22Rv1 (cell line): ENCODE measurements at regions not wholly inside any gene's neighbourhood (a gene's known extent, or its start where the extent isn't known, plus 50 kb on each side); places are given as distances from the start of the nearest gene placed in this dataset.

Source experiments
- H3K27ac ChIP-seq: fragments of 450-650 bp; 2 replicates; pipeline ENCODE4 v1.5.1; 2017
- ZFX ChIP-seq: fragments of 450-650 bp; IDR thresholded peaks from 2 replicates; pipeline ENCODE4 v1.6.1; 2017; ENCODE audit warnings: antibody characterized with exemption, borderline replicate concordance
- TF ChIP-seq, protein P1 (sequence below): fragments of 450-650 bp; IDR thresholded peaks from 2 replicates; pipeline ENCODE4 v1.5.1; 2017; ENCODE audit warnings: mild to moderate bottlenecking

DNA sequence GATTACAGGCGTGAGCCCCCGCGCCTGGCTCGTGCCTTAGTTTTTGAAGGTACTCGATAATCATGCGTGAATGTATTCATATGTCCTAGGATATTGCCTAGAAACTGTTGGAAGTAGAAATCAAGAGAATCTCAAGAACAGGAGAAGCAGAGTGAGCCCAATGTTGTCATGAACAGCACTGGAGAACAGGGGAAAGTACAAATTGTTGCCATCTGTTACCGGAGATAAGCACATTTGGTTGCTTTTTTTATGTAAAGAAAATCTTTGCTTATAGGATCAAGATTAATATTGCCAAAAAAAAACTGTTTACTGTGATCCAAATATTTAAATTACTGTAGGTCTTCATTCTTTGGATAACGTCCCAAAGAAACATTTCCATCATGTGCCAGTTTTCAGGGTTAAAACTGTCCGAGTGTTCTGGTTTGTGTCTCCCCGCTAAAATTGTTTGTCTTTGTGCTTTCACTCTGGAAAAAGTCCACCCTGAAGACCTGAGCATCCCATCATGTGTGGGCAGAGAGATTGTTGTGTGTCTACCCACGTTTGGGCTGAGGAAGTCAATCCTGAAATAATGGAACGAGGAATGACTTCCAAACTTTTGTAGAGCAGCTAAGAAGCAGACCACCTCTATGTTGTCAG, 95.7 kb upstream of the CELF2 start:
- no peak overlapping the region for H3K27ac ChIP-seq
- no peak for TF ChIP-seq ZFX
- TF ChIP-seq, protein P1, sequence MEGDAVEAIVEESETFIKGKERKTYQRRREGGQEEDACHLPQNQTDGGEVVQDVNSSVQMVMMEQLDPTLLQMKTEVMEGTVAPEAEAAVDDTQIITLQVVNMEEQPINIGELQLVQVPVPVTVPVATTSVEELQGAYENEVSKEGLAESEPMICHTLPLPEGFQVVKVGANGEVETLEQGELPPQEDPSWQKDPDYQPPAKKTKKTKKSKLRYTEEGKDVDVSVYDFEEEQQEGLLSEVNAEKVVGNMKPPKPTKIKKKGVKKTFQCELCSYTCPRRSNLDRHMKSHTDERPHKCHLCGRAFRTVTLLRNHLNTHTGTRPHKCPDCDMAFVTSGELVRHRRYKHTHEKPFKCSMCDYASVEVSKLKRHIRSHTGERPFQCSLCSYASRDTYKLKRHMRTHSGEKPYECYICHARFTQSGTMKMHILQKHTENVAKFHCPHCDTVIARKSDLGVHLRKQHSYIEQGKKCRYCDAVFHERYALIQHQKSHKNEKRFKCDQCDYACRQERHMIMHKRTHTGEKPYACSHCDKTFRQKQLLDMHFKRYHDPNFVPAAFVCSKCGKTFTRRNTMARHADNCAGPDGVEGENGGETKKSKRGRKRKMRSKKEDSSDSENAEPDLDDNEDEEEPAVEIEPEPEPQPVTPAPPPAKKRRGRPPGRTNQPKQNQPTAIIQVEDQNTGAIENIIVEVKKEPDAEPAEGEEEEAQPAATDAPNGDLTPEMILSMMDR: no peak

DNA sequence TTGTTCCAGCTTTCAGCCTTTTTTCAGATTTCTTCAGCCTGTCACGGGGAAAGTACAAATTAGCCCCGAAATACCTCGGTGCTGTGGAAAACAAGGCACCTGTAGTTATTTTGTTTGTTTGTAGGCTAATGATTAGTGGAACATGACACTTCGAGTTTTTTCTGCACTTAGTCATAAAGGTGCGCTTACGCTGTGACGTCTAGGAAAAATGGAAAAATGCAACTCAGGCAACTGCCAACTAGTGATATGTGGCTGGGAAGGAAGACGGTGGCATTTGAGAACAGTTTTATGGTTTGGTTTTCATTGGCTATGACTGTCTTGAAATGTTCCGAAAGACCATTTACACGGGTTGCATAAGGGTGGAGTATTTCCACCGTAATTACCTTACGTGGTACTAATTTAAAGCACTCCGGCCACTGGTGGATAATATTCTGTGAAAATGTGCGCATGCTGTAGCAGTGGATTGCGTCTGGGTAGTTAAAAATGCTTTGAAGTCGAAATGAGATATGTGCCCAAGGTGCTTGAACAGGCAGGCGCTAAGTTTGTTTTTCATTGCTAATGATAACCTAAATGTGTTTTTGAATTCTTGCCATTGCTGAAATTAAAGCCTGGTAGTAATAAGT, 94.5 kb upstream of the CELF2 start:
- no peak for TF ChIP-seq ZFX
- TF ChIP-seq, protein P1: no peak
- H3K27ac ChIP-seq: no peak overlapping the region

DNA sequence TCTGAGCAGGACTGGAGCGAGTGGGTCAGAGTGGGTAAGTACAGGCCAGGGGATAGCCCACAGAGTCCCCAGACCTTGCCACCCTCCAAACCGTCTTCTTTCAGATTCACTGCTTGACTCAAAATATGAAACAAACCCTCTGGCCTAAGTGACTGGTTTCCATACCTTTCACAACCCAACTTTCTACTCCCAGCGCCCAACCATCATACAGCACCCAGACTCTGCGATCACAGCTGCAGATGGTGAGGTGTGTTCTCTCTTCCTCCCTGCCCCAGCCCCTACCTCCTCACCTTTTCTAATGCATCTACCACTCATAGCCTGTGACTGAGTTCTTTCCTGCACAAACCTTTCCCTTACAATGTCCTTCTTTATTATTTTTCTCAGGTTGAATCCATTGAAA, 92.0 kb upstream of the CELF2 start:
- TF ChIP-seq ZFX: no peak
- TF ChIP-seq, protein P1: no peak
- H3K27ac ChIP-seq: no peak overlapping the region

DNA sequence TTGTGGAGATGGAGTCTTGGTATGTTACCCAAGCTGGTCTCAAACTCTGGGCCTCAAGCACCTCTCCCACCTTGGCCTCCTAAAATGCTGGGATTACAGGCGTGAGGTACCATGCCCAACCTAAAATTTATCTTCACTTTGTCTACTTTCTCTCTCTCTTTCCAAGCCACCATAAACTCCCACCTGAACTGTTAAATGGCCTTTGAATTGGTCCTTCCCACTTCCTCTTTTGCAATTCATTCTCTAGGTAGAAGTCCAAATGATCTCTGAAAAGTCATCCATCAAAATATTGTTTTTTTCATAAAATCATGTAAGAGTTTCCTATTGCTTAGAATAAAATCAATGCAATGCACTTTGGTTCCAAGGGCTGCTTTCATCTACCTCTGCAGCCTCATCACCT, 90.1 kb upstream of the CELF2 start:
- TF ChIP-seq, protein P1: no peak
- TF ChIP-seq ZFX: no peak
- H3K27ac ChIP-seq: no peak overlapping the region

DNA sequence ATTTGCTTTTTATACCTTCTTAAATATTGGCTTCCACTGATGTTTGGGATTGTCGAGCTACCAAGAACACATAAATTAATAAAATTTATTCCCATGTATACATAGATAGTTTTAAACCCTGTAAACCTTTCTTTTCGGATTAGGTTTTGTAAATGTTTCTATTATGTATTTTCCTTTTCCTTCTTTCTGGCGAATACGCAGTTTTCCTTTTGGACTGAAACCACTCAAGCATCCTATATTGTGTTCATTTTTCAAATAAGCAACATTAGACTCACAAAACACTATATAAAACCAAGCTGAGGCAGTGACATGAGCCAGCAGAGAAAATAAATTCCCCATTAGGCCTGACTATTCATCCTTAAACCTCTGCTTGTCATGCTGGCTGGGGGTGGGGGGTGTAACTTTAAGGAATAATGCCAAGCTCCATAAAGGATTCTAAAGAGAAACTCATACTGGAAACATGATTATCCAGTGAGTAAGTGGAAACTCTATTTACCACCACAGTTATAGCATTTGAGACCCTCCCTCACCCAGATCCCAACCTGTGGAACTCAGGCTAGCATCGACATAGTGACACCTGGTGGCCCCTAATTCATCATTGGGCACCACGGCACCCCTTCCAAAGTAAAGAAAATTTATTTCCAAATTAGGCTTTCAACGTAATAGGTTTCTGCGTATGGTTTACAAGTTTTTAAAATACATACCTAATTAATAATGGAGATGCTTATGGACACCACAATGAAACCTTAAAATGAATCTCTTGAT, 86.5 kb upstream of the CELF2 start:
- H3K27ac ChIP-seq: no peak overlapping the region
- TF ChIP-seq, protein P1: no peak
- no peak for TF ChIP-seq ZFX

DNA sequence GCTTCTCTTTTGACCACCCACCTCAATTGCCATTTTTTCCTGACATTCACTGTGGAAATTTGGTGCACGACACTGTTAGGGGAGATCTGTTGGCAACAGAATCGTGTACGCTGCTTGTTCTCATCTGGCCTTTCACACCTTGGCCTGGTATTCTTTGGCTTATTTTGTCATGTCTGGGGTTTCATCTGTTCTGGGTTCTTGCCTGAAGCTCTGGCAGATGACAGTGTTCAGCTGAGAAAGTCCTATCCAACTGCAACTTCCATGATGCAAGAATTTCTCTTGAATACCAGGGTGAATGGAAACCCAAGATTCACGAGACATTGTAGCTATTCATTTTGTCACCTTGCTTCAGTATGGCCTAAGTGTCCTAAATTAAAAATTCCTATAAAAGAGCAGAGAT, 82.6 kb upstream of the CELF2 start:
- TF ChIP-seq, protein P1: no peak
- TF ChIP-seq ZFX: no peak
- H3K27ac ChIP-seq: no peak overlapping the region

DNA sequence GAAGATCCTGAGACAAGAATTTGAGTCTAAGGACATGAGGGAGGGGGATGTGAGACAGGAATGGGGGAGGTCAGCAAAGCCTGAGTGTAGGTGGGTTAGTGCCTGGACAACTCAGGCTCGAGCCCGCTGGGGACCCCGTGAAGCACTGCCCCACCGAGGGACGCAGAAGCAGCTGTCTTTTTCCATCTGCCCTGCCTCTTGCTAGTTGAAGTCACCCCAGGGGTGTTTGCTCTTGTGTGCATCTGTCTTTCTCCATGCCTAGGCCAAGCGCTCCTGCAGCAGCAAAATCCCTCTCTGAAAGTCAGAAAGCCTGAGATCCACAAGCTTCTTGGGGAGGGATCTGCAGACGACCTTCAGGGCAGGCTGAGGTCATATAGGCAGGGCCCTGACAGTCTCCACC, 79.0 kb upstream of the CELF2 start:
- no peak for TF ChIP-seq ZFX
- TF ChIP-seq, protein P1: no peak
- H3K27ac ChIP-seq: no peak overlapping the region
